K562 (cell line): ENCODE measurements at regions not wholly inside any gene's neighbourhood (a gene's known extent, or its start where the extent isn't known, plus 50 kb on each side); places are given as distances from the start of the nearest gene placed in this dataset.

Experiments used
- ATAC-seq: fragments of 200-7000 bp; cut with Tn5 transposase; 3 replicates; pipeline ENCODE4 v1.9.1; 2020; ENCODE audit warnings: moderate library complexity
- BruUV-seq: library from RNA; stranded (reverse); fragments of 400-500 nt; replicated peaks from 2 replicates; lab custom pipeline; 2021; lab: Mats Ljungman, UMichigan
- CTCF ChIA-PET: fragments of 300-600 bp; formaldehyde crosslinking; extraction: SDS; loops from one replicate; lab custom pipeline; 2021; ENCODE audit warnings: low intra/inter-chr PET ratio; lab: Yijun Ruan, JAX
- POLR2A ChIA-PET: fragments of 300-600, 350-650 bp; sonication (Branson Sonifier 250); formaldehyde crosslinking; extraction: SDS; loops from one replicate; lab custom pipeline; 2021; ENCODE audit warnings: antibody characterized with exemption, inconsistent platforms; lab: Yijun Ruan, JAX
- DNase-seq, 4 experiments: peaks; one replicate each; pipeline versions ENCODE4 v3.0.0 to v3.0.0-alpha.2; 2011 to 2018; ENCODE audit warnings: low spot score in 3 of 4, mixed read lengths in 3 of 4; ENCODE audit errors: extremely low read depth in 1 of 4
- FAIRE-seq: peaks from 2 replicates; lab custom pipeline; 2011; peaks lifted over from hg19 to GRCh38; lab: Jason Lieb, UNC
- H2AFZ ChIP-seq: 2 replicates; pipeline ENCODE4 v1.6.0; 2011; ENCODE audit warnings: low read depth, low read length, control low read depth, inconsistent platforms
- H3K27ac ChIP-seq: fragments of 200-600 bp; 3 replicates; pipeline ENCODE4 v1.8.0; 2011; ENCODE audit warnings: low read depth, mild to moderate bottlenecking, control low read depth, inconsistent platforms, low read length, moderate library complexity, mixed read lengths; ENCODE audit errors: extremely low read depth
- H3K27me3 ChIP-seq, 2 experiments: fragments of 300-600 bp in 1 of 2; 2 replicates in 1 of 2; 3 replicates in 1 of 2; pipeline versions ENCODE4 v1.6.0 to v1.8.0; 2011; ENCODE audit warnings: inconsistent platforms in 2 of 2, low read length in 2 of 2, mild to moderate bottlenecking in 1 of 2, mixed read lengths in 1 of 2, moderate library complexity in 1 of 2; ENCODE audit not compliant: control insufficient read depth in 2 of 2, insufficient read depth in 2 of 2
- H3K36me3 ChIP-seq: fragments of 300-600 bp; 3 replicates; pipeline ENCODE4 v1.8.0; 2011; ENCODE audit warnings: mild to moderate bottlenecking, low read length, inconsistent platforms; ENCODE audit not compliant: control insufficient read depth, insufficient read depth
- H3K4me1 ChIP-seq, 2 experiments: fragments of 200-600 bp in 1 of 2; replicated peaks in 1 of 2; 2 replicates in 1 of 2; 3 replicates in 1 of 2; pipeline versions ENCODE4 v1.5.1 to v1.8.0; 2011; ENCODE audit warnings: inconsistent platforms in 2 of 2, low read length in 2 of 2, mild to moderate bottlenecking in 1 of 2, mixed read lengths in 1 of 2, moderate library complexity in 1 of 2; ENCODE audit not compliant: control insufficient read depth in 2 of 2, insufficient read depth in 2 of 2
- H3K4me2 ChIP-seq: 2 replicates; pipeline ENCODE4 v1.6.1; 2011; ENCODE audit warnings: low read length, control low read depth, inconsistent platforms, mixed read lengths; ENCODE audit not compliant: insufficient read depth
- H3K4me3 ChIP-seq: fragments of 200-600 bp; sonication (generic), shearing (Covaris generic); 2 replicates; pipeline ENCODE4 v1.5.1; 2016; ENCODE audit warnings: control low read depth, inconsistent platforms
- H3K79me2 ChIP-seq: fragments of 200-600 bp; 3 replicates; pipeline ENCODE4 v1.8.0; 2011; ENCODE audit warnings: low read length, inconsistent platforms; ENCODE audit not compliant: control insufficient read depth, insufficient read depth
- H3K9ac ChIP-seq, 2 experiments: 2 replicates each; pipeline versions ENCODE4 v1.6.0 to v1.6.1; 2011; ENCODE audit warnings: low read depth in 2 of 2, low read length in 2 of 2, control low read depth in 1 of 2, inconsistent platforms in 1 of 2, mild to moderate bottlenecking in 1 of 2, mixed read lengths in 1 of 2; ENCODE audit not compliant: insufficient read depth in 1 of 2
- H3K9me1 ChIP-seq: one replicate; pipeline ENCODE4 v1.6.0; 2011; ENCODE audit warnings: inconsistent platforms, mild to moderate bottlenecking, low read length, moderate library complexity; ENCODE audit not compliant: control insufficient read depth, insufficient read depth
- H3K9me3 ChIP-seq: replicated peaks from 2 replicates; pipeline ENCODE4 v1.5.1; 2011; ENCODE audit warnings: low read depth, low read length, inconsistent platforms; ENCODE audit not compliant: control insufficient read depth, insufficient read depth
- H4K20me1 ChIP-seq: replicated peaks from 2 replicates; pipeline ENCODE4 v1.6.1; 2011; ENCODE audit warnings: low read length, inconsistent platforms, mixed read lengths; ENCODE audit not compliant: control insufficient read depth, insufficient read depth
- PREB ChIP-seq: sonication (generic); formaldehyde crosslinking; IDR thresholded peaks from 2 replicates; pipeline ENCODE4 v1.8.1; 2023; ENCODE audit warnings: mild to moderate bottlenecking, missing genetic modification reagents
- RCOR1 ChIP-seq, 2 experiments: IDR thresholded peaks; 2 replicates each; pipeline ENCODE4 v1.6.1; 2012; ENCODE audit warnings: low read depth in 2 of 2, low read length in 2 of 2, borderline replicate concordance in 1 of 2, improper control_type of control experiment in 1 of 2
- SUPT5H ChIP-seq: fragments of 450-650 bp; IDR thresholded peaks from 2 replicates; pipeline ENCODE4 v1.6.1; 2016
- TOE1 ChIP-seq, 2 experiments: fragments of 450-650 bp in 1 of 2; sonication (generic) in 1 of 2; formaldehyde crosslinking in 1 of 2; IDR thresholded peaks; 2 replicates each; pipeline versions ENCODE4 v1.7.1 to v1.8.0; 2016 to 2022; ENCODE audit warnings: borderline replicate concordance in 2 of 2, mild to moderate bottlenecking in 2 of 2, antibody characterized with exemption in 1 of 2, inconsistent platforms in 1 of 2, low read depth in 1 of 2, missing genetic modification reagents in 1 of 2, moderate library complexity in 1 of 2
- ZNF140 ChIP-seq: fragments of 250-450 bp; sonication (Bioruptor Pico); IDR thresholded peaks from 2 replicates; pipeline ENCODE4 v1.8.0; 2021; ENCODE audit warnings: moderate library complexity, mild to moderate bottlenecking, inconsistent platforms
- WGBS: fragments of 100-300 bp; shearing (Covaris generic); methylation state at CpG from one replicate; pipeline ENCODE4 v1.1.6; 2016; ENCODE audit warnings: low coverage, mixed read lengths; ENCODE audit not compliant: insufficient coverage; ENCODE audit errors: missing lambda C conversion rate; 5-methylcytosine and 5-hydroxymethylcytosine counted together
- in situ Hi-C: fragments of 300-500 bp; cut with MboI; formaldehyde crosslinking; loops from 4 replicates; pipeline ENCODE4 v1.15.0; 2018; ENCODE audit warnings: inconsistent platforms, mixed read lengths
- intact Hi-C: fragments of 100-400 bp; cut with micrococcal nuclease; formaldehyde crosslinking; loops from 2 replicates; pipeline ENCODE4 v1.14.2; 2022
- TF ChIP-seq, protein P1 (sequence below): fragments of 450-650 bp; IDR thresholded peaks from 2 replicates; pipeline ENCODE4 v1.6.1; 2016
- TF ChIP-seq, protein P2 (sequence below): fragments of 450-650 bp; IDR thresholded peaks from 2 replicates; pipeline ENCODE4 v1.6.1; 2016; ENCODE audit warnings: antibody characterized with exemption

- FAIRE-seq (no peak), DNase-seq (no peak), ATAC-seq (no peak)
- Histone ChIP-seq H3K27ac (no peak overlapping the region), H3K79me2 (no peaks in the 10 kb centered on the region), H3K4me3 (no peak overlapping the region), H2AFZ (no peak overlapping the region), H3K9ac (no peak overlapping the region), H3K9me3 (no peaks in the 10 kb centered on the region), H3K9me1 (peaks cover 4% of the 10 kb centered on the region), H3K4me2 (no peak overlapping the region), H4K20me1 (no peaks in the 10 kb centered on the region; the same call in 1 of the 2 replicates), H3K36me3 (no peaks in the 10 kb centered on the region), H3K27me3 (peaks cover 0 to 8% of the 10 kb centered on the region in 2 experiments; a peak in 3 of 5 replicates), H3K4me1 (peaks cover 6 to 9% of the 10 kb centered on the region in 2 experiments; a peak in 3 of 5 replicates)
- TF ChIP-seq SUPT5H = no peak
- TF ChIP-seq ZNF140 (CRISPR knock-in tag) = no peak
- TF ChIP-seq, protein P1, sequence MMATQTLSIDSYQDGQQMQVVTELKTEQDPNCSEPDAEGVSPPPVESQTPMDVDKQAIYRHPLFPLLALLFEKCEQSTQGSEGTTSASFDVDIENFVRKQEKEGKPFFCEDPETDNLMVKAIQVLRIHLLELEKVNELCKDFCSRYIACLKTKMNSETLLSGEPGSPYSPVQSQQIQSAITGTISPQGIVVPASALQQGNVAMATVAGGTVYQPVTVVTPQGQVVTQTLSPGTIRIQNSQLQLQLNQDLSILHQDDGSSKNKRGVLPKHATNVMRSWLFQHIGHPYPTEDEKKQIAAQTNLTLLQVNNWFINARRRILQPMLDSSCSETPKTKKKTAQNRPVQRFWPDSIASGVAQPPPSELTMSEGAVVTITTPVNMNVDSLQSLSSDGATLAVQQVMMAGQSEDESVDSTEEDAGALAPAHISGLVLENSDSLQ = no peak
- TF ChIP-seq, protein P2, sequence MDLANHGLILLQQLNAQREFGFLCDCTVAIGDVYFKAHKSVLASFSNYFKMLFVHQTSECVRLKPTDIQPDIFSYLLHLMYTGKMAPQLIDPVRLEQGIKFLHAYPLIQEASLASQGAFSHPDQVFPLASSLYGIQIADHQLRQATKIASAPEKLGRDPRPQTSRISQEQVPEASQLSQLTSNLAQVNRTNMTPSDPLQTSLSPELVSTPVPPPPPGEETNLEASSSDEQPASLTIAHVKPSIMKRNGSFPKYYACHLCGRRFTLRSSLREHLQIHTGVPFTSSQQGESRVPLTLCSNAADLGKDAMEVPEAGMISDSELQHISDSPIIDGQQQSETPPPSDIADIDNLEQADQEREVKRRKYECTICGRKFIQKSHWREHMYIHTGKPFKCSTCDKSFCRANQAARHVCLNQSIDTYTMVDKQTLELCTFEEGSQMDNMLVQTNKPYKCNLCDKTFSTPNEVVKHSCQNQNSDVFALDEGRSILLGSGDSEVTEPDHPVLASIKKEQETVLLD = no peak
- TF ChIP-seq RCOR1 (IDR thresholded peaks at IDR 0.05; ENCODE audit: borderline replicate concordance in 1 of 2, low read depth in 2 of 2, low read length in 2 of 2) = no peak
- TF ChIP-seq TOE1 (IDR thresholded peaks at IDR 0.05; ENCODE audit: borderline replicate concordance) = no peak
- no peak for TF ChIP-seq TOE1 (CRISPR knock-in tag; IDR thresholded peaks at IDR 0.05; ENCODE audit: borderline replicate concordance, low read depth)
- no peak for TF ChIP-seq PREB (CRISPR knock-in tag)
- intact Hi-C loops = no loop called here
- ChIA-PET POLR2A (no interaction called here), CTCF (no interaction called here)
- no TSS peak for BruUV-seq
- in situ Hi-C loops = no loop called here
- 2% methylated on average over 7 of the region's 7 CpGs for WGBS
These were observed 147.4 kb downstream of the TFCP2L1 start for GRCh38 chr2:121137571-121137970.
